ENCODE measurements at regions not wholly inside any gene's neighbourhood (a gene's known extent, or its start where the extent isn't known, plus 50 kb on each side); places are given as distances from the start of the nearest gene placed in this dataset.

- WGBS, 2 donors: 3 to 7% methylated on average over 33 to 50 of the region's 56 CpGs
- no peaks in the 10 kb centered on the region for H3K27me3 ChIP-seq
- H3K4me1 ChIP-seq: peaks cover 0 to 43% (median 16%) of the 10 kb centered on the region in 4 donors
- peak; percentile 37 to 46 for DNase-seq (ENCODE audit: low spot score in 2 of 2)
- H3K4me3 ChIP-seq: peak overlapping the region; percentile 33 to 70 (median 60)
- TF ChIP-seq CTCF (IDR thresholded peaks at IDR 0.05) (no peak), POLR2A (IDR thresholded peaks at IDR 0.05) (no peak), EP300 (IDR thresholded peaks at IDR 0.05) (peak in 1 of 2 donors; percentile 38)
- no peaks in the 10 kb centered on the region for H3K36me3 ChIP-seq
- no peaks in the 10 kb centered on the region for H3K9me3 ChIP-seq
- H3K27ac ChIP-seq: peak overlapping the region; percentile 12 to 87 (median 78)
Observed at GRCh38 chr15:31440754-31441311, 114.2 kb downstream of the KLF13 start.

- H3K27me3 ChIP-seq: no peaks in the 10 kb centered on the region
- no peaks in the 10 kb centered on the region for H3K36me3 ChIP-seq
- DNase-seq (ENCODE audit: low spot score in 2 of 2): no peak
- peak overlapping the region in 2 of 4 donors; percentile 71 to 87 for H3K27ac ChIP-seq
- TF ChIP-seq POLR2A (IDR thresholded peaks at IDR 0.05) (no peak), CTCF (IDR thresholded peaks at IDR 0.05) (no peak), EP300 (IDR thresholded peaks at IDR 0.05) (no peak)
- WGBS, 2 donors: 76 to 78% methylated on average over 9 of the region's 9 CpGs
- H3K4me3 ChIP-seq: no peak overlapping the region
- peaks cover 0 to 36% (median 9%) of the 10 kb centered on the region in 4 donors for H3K4me1 ChIP-seq
- H3K9me3 ChIP-seq: no peaks in the 10 kb centered on the region
Observed at GRCh38 chr15:31442226-31442625, 115.6 kb downstream of the KLF13 start.

GRCh38 chr15:31442699-31443111 is 116.1 kb downstream of the KLF13 start:
- peak overlapping the region in 3 of 4 donors; percentile 36 to 87 (median 71) for H3K27ac ChIP-seq
- H3K36me3 ChIP-seq: no peaks in the 10 kb centered on the region
- 38 to 42% methylated on average over 4 of the region's 4 CpGs for whole genome bisulfite sequencing, 2 donors
- no peaks in the 10 kb centered on the region for H3K27me3 ChIP-seq
- no peak for DNase-seq (ENCODE audit: low spot score in 2 of 2)
- no peak overlapping the region for H3K4me3 ChIP-seq
- H3K9me3 ChIP-seq: no peaks in the 10 kb centered on the region
- H3K4me1 ChIP-seq: peaks cover 0 to 36% (median 7%) of the 10 kb centered on the region in 4 donors
- TF ChIP-seq EP300 (IDR thresholded peaks at IDR 0.05) (peak in 1 of 2 donors; percentile 57), POLR2A (IDR thresholded peaks at IDR 0.05) (no peak), CTCF (IDR thresholded peaks at IDR 0.05) (peak in 1 of 5 experiments; percentile 19)

GRCh38 chr15:31444844-31445243 is 118.2 kb downstream of the KLF13 start:
- 83 to 90% methylated on average over 3 of the region's 3 CpGs for WGBS, 2 donors

More at GRCh38 chr15:31444844-31445243, 118.2 kb downstream of the KLF13 start:
- no peak for DNase-seq (ENCODE audit: low spot score in 2 of 2)
- no peaks in the 10 kb centered on the region for H3K36me3 ChIP-seq
- peaks cover 0 to 36% (median 5%) of the 10 kb centered on the region in 4 donors for H3K4me1 ChIP-seq
- TF ChIP-seq EP300 (IDR thresholded peaks at IDR 0.05): no peak
- no peak for TF ChIP-seq POLR2A (IDR thresholded peaks at IDR 0.05)
- no peak for TF ChIP-seq CTCF (IDR thresholded peaks at IDR 0.05)
- H3K9me3 ChIP-seq: no peaks in the 10 kb centered on the region
- no peak overlapping the region for H3K4me3 ChIP-seq
- H3K27me3 ChIP-seq: no peaks in the 10 kb centered on the region
- H3K27ac ChIP-seq: no peak overlapping the region
